Rectal smooth muscle tissue (tissue), 1 donor: ENCODE measurements at regions not wholly inside any gene's neighbourhood (a gene's known extent, or its start where the extent isn't known, plus 50 kb on each side); places are given as distances from the start of the nearest gene placed in this dataset.
"Not testable (repeated sequence)": the region's sequence is repeated elsewhere in the genome, so short reads cannot be mapped to it uniquely, and the experiment has no call there.

Source experiments
- H3K27ac ChIP-seq: one replicate; pipeline ENCODE4 v1.7.0; 2013; ENCODE audit warnings: low read depth, low read length, inconsistent platforms
- H3K27me3 ChIP-seq: one replicate; pipeline ENCODE4 v1.7.0; 2013; ENCODE audit warnings: low read length; ENCODE audit not compliant: control insufficient read depth, insufficient read depth
- H3K36me3 ChIP-seq: one replicate; pipeline ENCODE4 v1.7.0; 2013; ENCODE audit warnings: low read length; ENCODE audit not compliant: control insufficient read depth, insufficient read depth
- H3K4me1 ChIP-seq: one replicate; pipeline ENCODE4 v1.7.0; 2013; ENCODE audit warnings: low read length; ENCODE audit not compliant: control insufficient read depth, insufficient read depth
- H3K4me3 ChIP-seq: one replicate; pipeline ENCODE4 v1.7.0; 2013; ENCODE audit warnings: low read length
- H3K9ac ChIP-seq: one replicate; pipeline ENCODE4 v1.7.0; 2013; ENCODE audit warnings: low read length

- not testable (repeated sequence) for H3K9ac ChIP-seq, H3K27me3 ChIP-seq, H3K4me3 ChIP-seq, H3K36me3 ChIP-seq, H3K27ac ChIP-seq, H3K4me1 ChIP-seq
Observed at GRCh38 chr5:134471858-134472449, 53.5 kb upstream of the JADE2 start.

- Histone ChIP-seq H3K4me3 (no peak overlapping the region), H3K27me3 (no peaks in the 10 kb centered on the region), H3K27ac (no peak overlapping the region), H3K9ac (no peak overlapping the region), H3K4me1 (peaks cover 6% of the 10 kb centered on the region), H3K36me3 (no peaks in the 10 kb centered on the region)
Observed at GRCh38 chr5:134468921-134469400, 56.5 kb upstream of the JADE2 start.

- H3K27me3 ChIP-seq = no peaks in the 10 kb centered on the region
- H3K4me1 ChIP-seq = peaks cover 6% of the 10 kb centered on the region
- no peaks in the 10 kb centered on the region for H3K36me3 ChIP-seq
- H3K27ac ChIP-seq = peak overlapping the region; percentile 98
- H3K4me3 ChIP-seq = peak overlapping the region; percentile 85
- H3K9ac ChIP-seq = no peak overlapping the region
Observed at GRCh38 chr5:134467231-134467630, 55.5 kb upstream of the CDKN2AIPNL start.

- Histone ChIP-seq H3K9ac (peak overlapping the region; percentile 80), H3K27ac (peak overlapping the region; percentile 98), H3K27me3 (no peaks in the 10 kb centered on the region), H3K4me1 (peaks cover 6% of the 10 kb centered on the region), H3K36me3 (no peaks in the 10 kb centered on the region), H3K4me3 (peak overlapping the region; percentile 85)
Observed at GRCh38 chr5:134466241-134467069, 54.8 kb upstream of the CDKN2AIPNL start.

GRCh38 chr5:134465816-134466240 lies 54.1 kb upstream of the CDKN2AIPNL start:
- Histone ChIP-seq H3K9ac (peak overlapping the region; percentile 80), H3K27me3 (no peaks in the 10 kb centered on the region), H3K27ac (peak overlapping the region; percentile 98), H3K4me3 (peak overlapping the region; percentile 85), H3K4me1 (peaks cover 6% of the 10 kb centered on the region), H3K36me3 (no peaks in the 10 kb centered on the region)

- no peaks in the 10 kb centered on the region for H3K36me3 ChIP-seq
- no peak overlapping the region for H3K9ac ChIP-seq
- peaks cover 6% of the 10 kb centered on the region for H3K4me1 ChIP-seq
- no peaks in the 10 kb centered on the region for H3K27me3 ChIP-seq
- H3K4me3 ChIP-seq = peak overlapping the region; percentile 85
- peak overlapping the region; percentile 98 for H3K27ac ChIP-seq
Observed at GRCh38 chr5:134464988-134465815, 53.5 kb upstream of the CDKN2AIPNL start.

- H3K27ac ChIP-seq = no peak overlapping the region
- no peaks in the 10 kb centered on the region for H3K36me3 ChIP-seq
Observed at GRCh38 chr5:134463991-134464760, 52.5 kb upstream of the CDKN2AIPNL start.

GRCh38 chr5:134463176-134463720 lies 51.6 kb upstream of the CDKN2AIPNL start:
- H3K27ac ChIP-seq = no peak overlapping the region
- H3K4me3 ChIP-seq = no peak overlapping the region
- H3K36me3 ChIP-seq = no peaks in the 10 kb centered on the region
- H3K9ac ChIP-seq = no peak overlapping the region
- peaks cover 6% of the 10 kb centered on the region for H3K4me1 ChIP-seq
- H3K27me3 ChIP-seq = no peaks in the 10 kb centered on the region

More at GRCh38 chr5:134463991-134464760, 52.5 kb upstream of the CDKN2AIPNL start:
- Histone ChIP-seq H3K4me3 (no peak overlapping the region), H3K9ac (no peak overlapping the region), H3K4me1 (peaks cover 6% of the 10 kb centered on the region), H3K27me3 (no peaks in the 10 kb centered on the region)

GRCh38 chr5:134462761-134463160 lies 51.1 kb upstream of the CDKN2AIPNL start:
- H3K27me3 ChIP-seq = no peaks in the 10 kb centered on the region
- no peaks in the 10 kb centered on the region for H3K36me3 ChIP-seq
- H3K9ac ChIP-seq = no peak overlapping the region
- H3K4me1 ChIP-seq = peaks cover 6% of the 10 kb centered on the region
- no peak overlapping the region for H3K4me3 ChIP-seq
- H3K27ac ChIP-seq = no peak overlapping the region

- H3K4me3 ChIP-seq = no peak overlapping the region
- H3K27me3 ChIP-seq = no peaks in the 10 kb centered on the region
- H3K27ac ChIP-seq = no peak overlapping the region
- peaks cover 5% of the 10 kb centered on the region for H3K4me1 ChIP-seq
- no peak overlapping the region for H3K9ac ChIP-seq
- H3K36me3 ChIP-seq = no peaks in the 10 kb centered on the region
Observed at GRCh38 chr5:134462047-134462575, 50.4 kb upstream of the CDKN2AIPNL start.
